SK-N-SH treated with all-trans-retinoic acid at 6 μM for 48 hours (cell line): ENCODE measurements at regions not wholly inside any gene's neighbourhood (a gene's known extent, or its start where the extent isn't known, plus 50 kb on each side); places are given as distances from the start of the nearest gene placed in this dataset.

Experiments
- CSDC2 ChIP-seq: fragments of 250-450 bp; sonication (Bioruptor Pico); IDR thresholded peaks from 2 replicates; pipeline ENCODE4 v1.5.0; 2020; ENCODE audit warnings: mild to moderate bottlenecking, moderate library complexity
- ISL1 ChIP-seq: fragments of 250-450 bp; sonication (Bioruptor Pico); IDR thresholded peaks from 2 replicates; pipeline ENCODE4 v2.1.2; 2022; ENCODE audit warnings: mild to moderate bottlenecking, moderate library complexity
- PATZ1 ChIP-seq: fragments of 250-450 bp; sonication (Bioruptor Pico); IDR thresholded peaks from 2 replicates; pipeline ENCODE4 v1.8.0; 2020; ENCODE audit warnings: mild to moderate bottlenecking, moderate library complexity, borderline replicate concordance
- TF ChIP-seq, protein P1 (sequence below): fragments of 250-450 bp; sonication (Bioruptor Pico); IDR thresholded peaks from 2 replicates; pipeline ENCODE4 v1.5.1; 2020; ENCODE audit warnings: low read depth, mild to moderate bottlenecking, moderate library complexity

DNA sequence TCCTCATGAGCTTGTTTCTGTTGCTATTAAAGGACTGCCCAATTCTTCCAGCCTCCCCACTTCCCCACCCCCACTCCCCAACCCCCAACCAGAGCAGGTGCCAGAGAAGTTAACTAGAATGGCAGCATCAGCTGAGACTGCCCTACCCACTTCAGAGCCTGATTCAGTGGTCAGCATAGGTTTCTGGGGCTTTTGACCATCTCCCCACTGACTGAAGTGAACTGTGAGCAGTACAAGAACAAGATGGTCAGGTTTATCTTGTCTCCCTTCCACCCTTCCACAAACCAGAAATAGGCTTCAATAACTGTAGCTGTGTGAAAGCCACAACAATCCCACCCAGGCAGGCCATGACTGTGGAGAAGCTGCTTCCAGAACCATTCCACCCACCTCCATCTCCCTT lies 289.4 kb upstream of the SLC24A2 start:
- TF ChIP-seq PATZ1 (CRISPR knock-in tag) (no peak), ISL1 (no peak), CSDC2 (CRISPR knock-in tag) (no peak)
- TF ChIP-seq, protein P1, sequence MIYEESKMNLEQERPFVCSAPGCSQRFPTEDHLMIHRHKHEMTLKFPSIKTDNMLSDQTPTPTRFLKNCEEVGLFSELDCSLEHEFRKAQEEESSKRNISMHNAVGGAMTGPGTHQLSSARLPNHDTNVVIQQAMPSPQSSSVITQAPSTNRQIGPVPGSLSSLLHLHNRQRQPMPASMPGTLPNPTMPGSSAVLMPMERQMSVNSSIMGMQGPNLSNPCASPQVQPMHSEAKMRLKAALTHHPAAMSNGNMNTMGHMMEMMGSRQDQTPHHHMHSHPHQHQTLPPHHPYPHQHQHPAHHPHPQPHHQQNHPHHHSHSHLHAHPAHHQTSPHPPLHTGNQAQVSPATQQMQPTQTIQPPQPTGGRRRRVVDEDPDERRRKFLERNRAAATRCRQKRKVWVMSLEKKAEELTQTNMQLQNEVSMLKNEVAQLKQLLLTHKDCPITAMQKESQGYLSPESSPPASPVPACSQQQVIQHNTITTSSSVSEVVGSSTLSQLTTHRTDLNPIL (CRISPR knock-in tag): no peak
